HepG2 (cell line): ENCODE measurements at regions not wholly inside any gene's neighbourhood (a gene's known extent, or its start where the extent isn't known, plus 50 kb on each side); places are given as distances from the start of the nearest gene placed in this dataset.

ENCODE experiments used
- ATAC-seq: fragments of 200-7000 bp; cut with Tn5 transposase; 3 replicates; pipeline ENCODE4 v1.9.1; 2020; ENCODE audit warnings: mild to moderate bottlenecking, moderate library complexity
- BruUV-seq: library from RNA; stranded (reverse); fragments of 400-500 nt; replicated peaks from 2 replicates; lab custom pipeline; 2021; lab: Mats Ljungman, UMichigan
- CTCF ChIA-PET: fragments of 300-600 bp; formaldehyde crosslinking; extraction: SDS; loops from one replicate; lab custom pipeline; 2021; ENCODE audit warnings: low total read pairs, inconsistent platforms, low intra/inter-chr PET ratio; lab: Yijun Ruan, JAX
- POLR2A ChIA-PET: fragments of 350-600 bp; sonication (Branson Sonifier 250); formaldehyde crosslinking; loops from one replicate; lab custom pipeline; 2020; ENCODE audit warnings: antibody characterized with exemption, inconsistent platforms; lab: Yijun Ruan, JAX
- DNase-seq: peaks from one replicate; pipeline ENCODE4 v3.0.0-alpha.2; 2015; ENCODE audit warnings: low spot score
- FAIRE-seq: peaks from 3 replicates; lab custom pipeline; 2011; peaks lifted over from hg19 to GRCh38; lab: Jason Lieb, UNC
- H2AFZ ChIP-seq: one replicate; pipeline ENCODE4 v1.6.1; 2011; ENCODE audit warnings: low read length, inconsistent platforms
- H3K27ac ChIP-seq: fragments of 300-600 bp; 3 replicates; pipeline ENCODE4 v1.8.0; 2011; ENCODE audit warnings: mixed run types, mild to moderate bottlenecking, mixed read lengths, low read length, inconsistent platforms; ENCODE audit not compliant: insufficient read depth; ENCODE audit errors: extremely low read length
- H3K27me3 ChIP-seq, 2 experiments: fragments of 200-600 bp in 1 of 2; 2 replicates in 1 of 2; 3 replicates in 1 of 2; pipeline versions ENCODE4 v1.6.0 to v1.8.0; 2011; ENCODE audit warnings: low read length in 2 of 2, mild to moderate bottlenecking in 2 of 2, moderate library complexity in 2 of 2, inconsistent platforms in 1 of 2; ENCODE audit not compliant: insufficient read depth in 2 of 2, control insufficient read depth in 1 of 2
- H3K36me3 ChIP-seq, 2 experiments: fragments of 200-600 bp in 1 of 2; replicated peaks in 1 of 2; 2 replicates in 1 of 2; 3 replicates in 1 of 2; pipeline versions ENCODE4 v1.5.1 to v1.8.0; 2011; ENCODE audit warnings: low read length in 2 of 2, inconsistent platforms in 1 of 2; ENCODE audit not compliant: insufficient read depth in 2 of 2, control insufficient read depth in 1 of 2
- H3K4me1 ChIP-seq: 2 replicates; pipeline ENCODE4 v1.5.1; 2012; ENCODE audit warnings: low read length, inconsistent platforms; ENCODE audit not compliant: insufficient read depth
- H3K4me2 ChIP-seq: 2 replicates; pipeline ENCODE4 v1.6.0; 2011; ENCODE audit warnings: low read depth, low read length, inconsistent platforms
- H3K4me3 ChIP-seq, 3 experiments: fragments of 200-600 bp in 1 of 3; sonication (generic), shearing (Covaris generic) in 1 of 3; replicated peaks in 1 of 3; 2 replicates each; pipeline ENCODE4 v1.5.1; 2011 to 2016; ENCODE audit warnings: low read length in 3 of 3, inconsistent platforms in 2 of 3, low read depth in 2 of 3, mild to moderate bottlenecking in 2 of 3, control low read depth in 1 of 3, mixed read lengths in 1 of 3; ENCODE audit not compliant: insufficient read depth in 1 of 3
- H3K79me2 ChIP-seq: one replicate; pipeline ENCODE4 v1.6.1; 2011; ENCODE audit warnings: low read length, inconsistent platforms; ENCODE audit not compliant: insufficient read depth
- H3K9ac ChIP-seq: 2 replicates; pipeline ENCODE4 v1.6.0; 2011; ENCODE audit warnings: mild to moderate bottlenecking, low read depth, low read length, inconsistent platforms; ENCODE audit not compliant: insufficient read depth
- H3K9me3 ChIP-seq: 2 replicates; pipeline ENCODE4 v1.5.1; 2012; ENCODE audit warnings: mild to moderate bottlenecking, low read length
- H4K20me1 ChIP-seq: 2 replicates; pipeline ENCODE4 v1.6.0; 2011; ENCODE audit warnings: inconsistent platforms, mild to moderate bottlenecking, low read length, moderate library complexity; ENCODE audit not compliant: insufficient read depth
- DMAP1 ChIP-seq: IDR thresholded peaks from 2 replicates; pipeline ENCODE4 v1.6.1; 2016
- FOXC1 ChIP-seq: sonication (generic); formaldehyde crosslinking; IDR thresholded peaks from 2 replicates; pipeline ENCODE4 v1.8.0; 2022; ENCODE audit warnings: mild to moderate bottlenecking, missing genetic modification reagents, borderline replicate concordance
- GTF3A ChIP-seq: sonication (generic); formaldehyde crosslinking; conservative IDR thresholded peaks from 2 replicates; pipeline ENCODE4 v1.4.0; 2020; ENCODE audit warnings: mild to moderate bottlenecking, missing genetic modification reagents
- JUND ChIP-seq: sonication (generic); formaldehyde crosslinking; IDR thresholded peaks from 2 replicates; pipeline ENCODE4 v1.8.0; 2022; ENCODE audit warnings: mild to moderate bottlenecking, missing genetic modification reagents
- KDM4B ChIP-seq: sonication (generic); formaldehyde crosslinking; IDR thresholded peaks from 2 replicates; pipeline ENCODE4 v1.4.0; 2020; ENCODE audit warnings: missing genetic modification reagents
- MAFK ChIP-seq, 2 experiments: IDR thresholded peaks in 1 of 2; conservative IDR thresholded peaks in 1 of 2; 2 replicates each; pipeline ENCODE4 v1.6.1; 2011; ENCODE audit warnings: improper control_type of control experiment in 2 of 2, low read length in 2 of 2
- MBD4 ChIP-seq: IDR thresholded peaks from 2 replicates; pipeline ENCODE4 v1.6.1; 2012; ENCODE audit warnings: low read length, inconsistent platforms, borderline replicate concordance
- MIER2 ChIP-seq: IDR thresholded peaks from 2 replicates; pipeline ENCODE4 v1.6.1; 2016; ENCODE audit warnings: missing biosample characterization, missing genetic modification reagents
- NFE2 ChIP-seq: sonication (generic); formaldehyde crosslinking; IDR thresholded peaks from 2 replicates; pipeline ENCODE4 v1.4.0; 2020; ENCODE audit warnings: missing genetic modification reagents
- SMARCE1 ChIP-seq: fragments of 450-650 bp; IDR thresholded peaks from 2 replicates; pipeline ENCODE4 v1.6.1; 2017; ENCODE audit warnings: borderline replicate concordance
- SOX13 ChIP-seq, 3 experiments: fragments of 450-650 bp in 1 of 3; sonication (generic) in 1 of 3; formaldehyde crosslinking in 1 of 3; IDR thresholded peaks in 2 of 3; conservative IDR thresholded peaks in 1 of 3; 2 replicates each; pipeline versions ENCODE4 v1.5.0 to v1.6.1; 2016 to 2020; ENCODE audit warnings: antibody characterized with exemption in 1 of 3, mild to moderate bottlenecking in 1 of 3, missing compliant biosample characterization in 1 of 3, missing genetic modification reagents in 1 of 3, moderate library complexity in 1 of 3
- SRSF4 ChIP-seq: fragments of 200-400 bp; formaldehyde crosslinking; IDR thresholded peaks from one replicate; pipeline ENCODE4 v1.6.1; 2018; ENCODE audit warnings: mild to moderate bottlenecking, low read depth, low read length, moderate library complexity; ENCODE audit not compliant: poor library complexity, severe bottlenecking
- TBX2 ChIP-seq: sonication (generic); formaldehyde crosslinking; IDR thresholded peaks from 2 replicates; pipeline ENCODE4 v1.5.0; 2020; ENCODE audit warnings: missing genetic modification reagents, mild to moderate bottlenecking, borderline replicate concordance
- WIZ ChIP-seq: sonication (generic); formaldehyde crosslinking; IDR thresholded peaks from 2 replicates; pipeline ENCODE4 v1.5.1; 2020; ENCODE audit warnings: mild to moderate bottlenecking, missing genetic modification reagents
- ZNF329 ChIP-seq: sonication (generic); formaldehyde crosslinking; IDR thresholded peaks from 2 replicates; pipeline ENCODE4 v1.9.0; 2021; ENCODE audit warnings: low read depth, mild to moderate bottlenecking, missing genetic modification reagents
- ZNF674 ChIP-seq: sonication (generic); formaldehyde crosslinking; IDR thresholded peaks from 2 replicates; pipeline ENCODE4 v1.5.0; 2020; ENCODE audit warnings: low read depth, mild to moderate bottlenecking, missing genetic modification reagents
- ZNF790 ChIP-seq: sonication (generic); formaldehyde crosslinking; IDR thresholded peaks from 2 replicates; pipeline ENCODE4 v1.8.0; 2022; ENCODE audit warnings: missing genetic modification reagents, mild to moderate bottlenecking, borderline replicate concordance
- WGBS: methylation state at CpG from one replicate; pipeline ENCODE4 v1.1.6; 2017; ENCODE audit warnings: low lambda C conversion rate; 5-methylcytosine and 5-hydroxymethylcytosine counted together
- in situ Hi-C: cut with HindIII; loops from 2 replicates; pipeline ENCODE4 v1.10.0; 2017; ENCODE audit warnings: low pct_unique_long_range_greater_than_20kb; ENCODE audit not compliant: extremely low pct_ligation_motif_present
- intact Hi-C: fragments of 100-400 bp; cut with micrococcal nuclease; formaldehyde crosslinking; loops from one replicate; pipeline ENCODE4 v1.10.0; 2022; ENCODE audit not compliant: unreplicated experiment
- TF ChIP-seq, protein P1 (sequence below): sonication (generic); formaldehyde crosslinking; IDR thresholded peaks from 2 replicates; pipeline ENCODE4 v1.4.0; 2020; ENCODE audit warnings: missing genetic modification reagents

- H3K79me2 ChIP-seq = no peaks in the 10 kb centered on the region
- no peak overlapping the region for H3K4me3 ChIP-seq
- no peak overlapping the region for H3K9ac ChIP-seq
- intact Hi-C loops = no loop called here
- DNase-seq (no peak), FAIRE-seq (no peak), ATAC-seq (no peak)
- H2AFZ ChIP-seq = no peak overlapping the region
- H3K9me3 ChIP-seq = no peaks in the 10 kb centered on the region
- CTCF ChIA-PET = no interaction called here
- 60% methylated on average over 3 of the region's 3 CpGs for WGBS
- no peaks in the 10 kb centered on the region for H3K36me3 ChIP-seq
- H3K27ac ChIP-seq = no peak overlapping the region
- no TSS peak for BruUV-seq
- no peaks in the 10 kb centered on the region for H4K20me1 ChIP-seq
- no peaks in the 10 kb centered on the region for H3K4me1 ChIP-seq
- H3K27me3 ChIP-seq = no peaks in the 10 kb centered on the region
- TF ChIP-seq SOX13 (IDR thresholded peaks at IDR 0.05) = no peak
- TF ChIP-seq SOX13 (CRISPR knock-in tag; conservative IDR thresholded peaks at IDR 0.05 in 1 of 2, IDR thresholded peaks at IDR 0.05 in 1 of 2) = no peak
- no peak for TF ChIP-seq ZNF329
- TF ChIP-seq NFE2 (CRISPR knock-in tag) = no peak
- TF ChIP-seq WIZ (CRISPR knock-in tag) = no peak
- TF ChIP-seq KDM4B (CRISPR knock-in tag) = no peak
- no peak for TF ChIP-seq ZNF790 (CRISPR knock-in tag)
- TF ChIP-seq MIER2 (CRISPR knock-in tag) = no peak
- no peak for TF ChIP-seq GTF3A (CRISPR knock-in tag)
- TF ChIP-seq, protein P1, sequence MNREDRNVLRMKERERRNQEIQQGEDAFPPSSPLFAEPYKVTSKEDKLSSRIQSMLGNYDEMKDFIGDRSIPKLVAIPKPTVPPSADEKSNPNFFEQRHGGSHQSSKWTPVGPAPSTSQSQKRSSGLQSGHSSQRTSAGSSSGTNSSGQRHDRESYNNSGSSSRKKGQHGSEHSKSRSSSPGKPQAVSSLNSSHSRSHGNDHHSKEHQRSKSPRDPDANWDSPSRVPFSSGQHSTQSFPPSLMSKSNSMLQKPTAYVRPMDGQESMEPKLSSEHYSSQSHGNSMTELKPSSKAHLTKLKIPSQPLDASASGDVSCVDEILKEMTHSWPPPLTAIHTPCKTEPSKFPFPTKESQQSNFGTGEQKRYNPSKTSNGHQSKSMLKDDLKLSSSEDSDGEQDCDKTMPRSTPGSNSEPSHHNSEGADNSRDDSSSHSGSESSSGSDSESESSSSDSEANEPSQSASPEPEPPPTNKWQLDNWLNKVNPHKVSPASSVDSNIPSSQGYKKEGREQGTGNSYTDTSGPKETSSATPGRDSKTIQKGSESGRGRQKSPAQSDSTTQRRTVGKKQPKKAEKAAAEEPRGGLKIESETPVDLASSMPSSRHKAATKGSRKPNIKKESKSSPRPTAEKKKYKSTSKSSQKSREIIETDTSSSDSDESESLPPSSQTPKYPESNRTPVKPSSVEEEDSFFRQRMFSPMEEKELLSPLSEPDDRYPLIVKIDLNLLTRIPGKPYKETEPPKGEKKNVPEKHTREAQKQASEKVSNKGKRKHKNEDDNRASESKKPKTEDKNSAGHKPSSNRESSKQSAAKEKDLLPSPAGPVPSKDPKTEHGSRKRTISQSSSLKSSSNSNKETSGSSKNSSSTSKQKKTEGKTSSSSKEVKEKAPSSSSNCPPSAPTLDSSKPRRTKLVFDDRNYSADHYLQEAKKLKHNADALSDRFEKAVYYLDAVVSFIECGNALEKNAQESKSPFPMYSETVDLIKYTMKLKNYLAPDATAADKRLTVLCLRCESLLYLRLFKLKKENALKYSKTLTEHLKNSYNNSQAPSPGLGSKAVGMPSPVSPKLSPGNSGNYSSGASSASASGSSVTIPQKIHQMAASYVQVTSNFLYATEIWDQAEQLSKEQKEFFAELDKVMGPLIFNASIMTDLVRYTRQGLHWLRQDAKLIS (CRISPR knock-in tag) = no peak
- TF ChIP-seq MAFK (conservative IDR thresholded peaks at IDR 0.05 in 1 of 2, IDR thresholded peaks at IDR 0.05 in 1 of 2; ENCODE audit: low read length in 2 of 2) = no peak
- TF ChIP-seq TBX2 (CRISPR knock-in tag) = no peak
- TF ChIP-seq SRSF4 = no peak
- TF ChIP-seq SMARCE1 = no peak
- TF ChIP-seq FOXC1 (CRISPR knock-in tag) = no peak
- TF ChIP-seq MBD4 = no peak
- TF ChIP-seq DMAP1 (CRISPR knock-in tag) = no peak
- TF ChIP-seq ZNF674 (CRISPR knock-in tag) = no peak
- no peak for TF ChIP-seq JUND (CRISPR knock-in tag)
- TF ChIP-seq, all 625 proteins: peak for 0
- in situ Hi-C loops = no loop called here
- H3K4me2 ChIP-seq = no peak overlapping the region
- POLR2A ChIA-PET = no interaction called here
Measured at GRCh38 chr2:67242456-67242855, 154.7 kb upstream of the ETAA1 start.
